ENCODE measurements at regions not wholly inside any gene's neighbourhood (a gene's known extent, or its start where the extent isn't known, plus 50 kb on each side); places are given as distances from the start of the nearest gene placed in this dataset.

DNA sequence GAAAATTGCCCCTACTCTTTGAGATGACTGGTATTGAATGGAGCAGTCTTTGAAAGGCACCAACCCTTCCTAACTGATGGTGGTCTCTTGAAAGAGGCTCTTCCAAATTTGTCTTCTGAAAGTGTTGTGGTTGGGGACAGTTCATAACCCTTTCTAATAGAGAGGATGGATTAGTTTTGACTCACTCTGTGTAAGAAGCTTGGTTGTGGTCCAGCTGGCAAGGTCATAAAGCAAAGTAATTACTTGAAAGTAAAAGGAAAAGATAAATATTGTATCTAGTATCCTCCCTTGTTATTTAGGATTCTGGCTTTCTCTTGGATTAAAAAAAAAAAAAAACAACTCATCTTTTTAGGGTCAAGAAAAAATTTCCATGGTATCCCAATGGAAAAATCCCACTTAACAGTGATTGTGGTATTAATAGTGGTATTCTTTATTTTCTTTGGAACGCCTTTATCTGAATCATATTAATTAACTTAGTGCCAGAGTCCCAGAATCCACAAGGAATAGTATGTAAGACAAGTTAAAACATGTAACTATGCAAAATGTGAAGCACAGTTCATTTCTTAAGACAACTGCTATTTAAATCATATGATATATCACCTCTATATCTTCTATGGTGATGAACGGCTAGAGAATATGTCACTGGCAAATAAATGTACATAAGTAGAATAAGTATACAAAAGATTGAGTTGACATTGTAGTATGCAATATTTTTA is 469.3 kb upstream of the CDIN1 start:
- TF ChIP-seq, protein P1, sequence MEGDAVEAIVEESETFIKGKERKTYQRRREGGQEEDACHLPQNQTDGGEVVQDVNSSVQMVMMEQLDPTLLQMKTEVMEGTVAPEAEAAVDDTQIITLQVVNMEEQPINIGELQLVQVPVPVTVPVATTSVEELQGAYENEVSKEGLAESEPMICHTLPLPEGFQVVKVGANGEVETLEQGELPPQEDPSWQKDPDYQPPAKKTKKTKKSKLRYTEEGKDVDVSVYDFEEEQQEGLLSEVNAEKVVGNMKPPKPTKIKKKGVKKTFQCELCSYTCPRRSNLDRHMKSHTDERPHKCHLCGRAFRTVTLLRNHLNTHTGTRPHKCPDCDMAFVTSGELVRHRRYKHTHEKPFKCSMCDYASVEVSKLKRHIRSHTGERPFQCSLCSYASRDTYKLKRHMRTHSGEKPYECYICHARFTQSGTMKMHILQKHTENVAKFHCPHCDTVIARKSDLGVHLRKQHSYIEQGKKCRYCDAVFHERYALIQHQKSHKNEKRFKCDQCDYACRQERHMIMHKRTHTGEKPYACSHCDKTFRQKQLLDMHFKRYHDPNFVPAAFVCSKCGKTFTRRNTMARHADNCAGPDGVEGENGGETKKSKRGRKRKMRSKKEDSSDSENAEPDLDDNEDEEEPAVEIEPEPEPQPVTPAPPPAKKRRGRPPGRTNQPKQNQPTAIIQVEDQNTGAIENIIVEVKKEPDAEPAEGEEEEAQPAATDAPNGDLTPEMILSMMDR (IDR thresholded peaks at IDR 0.05), result no peak
- no peak for TF ChIP-seq ZFX (IDR thresholded peaks at IDR 0.05; ENCODE audit: borderline replicate concordance)

Measured in 22Rv1 (cell line).